AG04449 (cell line): ENCODE measurements at regions not wholly inside any gene's neighbourhood (a gene's known extent, or its start where the extent isn't known, plus 50 kb on each side); places are given as distances from the start of the nearest gene placed in this dataset.

Experiments
- CTCF ChIA-PET: fragments of 350-600 bp; formaldehyde crosslinking; extraction: SDS; loops from one replicate; lab custom pipeline; 2021; ENCODE audit warnings: antibody characterized with exemption; lab: Yijun Ruan, JAX
- POLR2A ChIA-PET: fragments of 400-600, 350-600 bp; formaldehyde crosslinking; extraction: SDS; loops from one replicate; lab custom pipeline; 2020; ENCODE audit warnings: antibody characterized with exemption, inconsistent platforms; lab: Yijun Ruan, JAX
- DNase-seq: peaks from one replicate; pipeline ENCODE4 v3.0.0-alpha.2; 2010; ENCODE audit warnings: low read depth, low spot score
- H3K4me3 ChIP-seq: 2 replicates; pipeline ENCODE4 v1.5.1; 2011; ENCODE audit warnings: low read depth, mild to moderate bottlenecking, control low read depth, low read length
- CTCF ChIP-seq: IDR thresholded peaks from one replicate; pipeline ENCODE4 v1.5.1; 2011; ENCODE audit warnings: mild to moderate bottlenecking, moderate library complexity, low read length, control low read depth, inconsistent platforms; ENCODE audit not compliant: insufficient read depth; ENCODE audit errors: missing control alignments

GRCh38 chr18:25557011-25557410 is 205.0 kb upstream of the ZNF521 start:
- DNase-seq = no peak
- no peak overlapping the region for H3K4me3 ChIP-seq
- TF ChIP-seq CTCF = no peak
- ChIA-PET POLR2A (no interaction called here), CTCF (interaction anchor here (0.7 to 1.4 kb wide), 2 partner anchors 273 to 275 kb away, joined by 3 read pairs; no protein-coding TSS in a partner anchor)

- no peak for DNase-seq
- CTCF ChIA-PET = no interaction called here
- POLR2A ChIA-PET = no interaction called here
- no peak overlapping the region for H3K4me3 ChIP-seq
- TF ChIP-seq CTCF = no peak
Measured at GRCh38 chr18:25553631-25554263, 201.8 kb upstream of the ZNF521 start.

- no peak for TF ChIP-seq CTCF
- H3K4me3 ChIP-seq = no peak overlapping the region
- ChIA-PET CTCF (no interaction called here), POLR2A (no interaction called here)
- DNase-seq = no peak
Measured at GRCh38 chr18:25544546-25545287, 192.8 kb upstream of the ZNF521 start.

- CTCF ChIA-PET = no interaction called here
- no peak for TF ChIP-seq CTCF
- POLR2A ChIA-PET = no interaction called here
- no peak overlapping the region for H3K4me3 ChIP-seq
- no peak for DNase-seq
Measured at GRCh38 chr18:25538175-25538922, 186.4 kb upstream of the ZNF521 start.

- H3K4me3 ChIP-seq = no peak overlapping the region
- POLR2A ChIA-PET = no interaction called here
- CTCF ChIA-PET = no interaction called here
- no peak for DNase-seq
- TF ChIP-seq CTCF = no peak
Measured at GRCh38 chr18:25535495-25535894, 183.5 kb upstream of the ZNF521 start.

- POLR2A ChIA-PET = no interaction called here
- CTCF ChIA-PET = no interaction called here
Measured at GRCh38 chr18:25534401-25534800, 182.4 kb upstream of the ZNF521 start.

More at GRCh38 chr18:25534401-25534800, 182.4 kb upstream of the ZNF521 start:
- no peak for DNase-seq
- no peak for TF ChIP-seq CTCF
- H3K4me3 ChIP-seq = no peak overlapping the region
